DOHH2 (cell line): ENCODE measurements at regions not wholly inside any gene's neighbourhood (a gene's known extent, or its start where the extent isn't known, plus 50 kb on each side); places are given as distances from the start of the nearest gene placed in this dataset.

ENCODE experiments used
- EZH2phosphoT487 ChIP-seq: fragments of 200-600 bp; sonication (generic); IDR thresholded peaks from 2 replicates; pipeline ENCODE4 v1.6.1; 2017; ENCODE audit warnings: borderline replicate concordance, mild to moderate bottlenecking, antibody characterized with exemption, low read length, moderate library complexity, mixed read lengths
- TF ChIP-seq, protein P1 (sequence below): fragments of 200-600 bp; sonication (generic); IDR thresholded peaks from one replicate; pipeline ENCODE4 v1.5.1; 2014; ENCODE audit warnings: antibody characterized with exemption, mild to moderate bottlenecking, low read depth, low read length; ENCODE audit not compliant: poor library complexity, severe bottlenecking

- TF ChIP-seq, protein P1, sequence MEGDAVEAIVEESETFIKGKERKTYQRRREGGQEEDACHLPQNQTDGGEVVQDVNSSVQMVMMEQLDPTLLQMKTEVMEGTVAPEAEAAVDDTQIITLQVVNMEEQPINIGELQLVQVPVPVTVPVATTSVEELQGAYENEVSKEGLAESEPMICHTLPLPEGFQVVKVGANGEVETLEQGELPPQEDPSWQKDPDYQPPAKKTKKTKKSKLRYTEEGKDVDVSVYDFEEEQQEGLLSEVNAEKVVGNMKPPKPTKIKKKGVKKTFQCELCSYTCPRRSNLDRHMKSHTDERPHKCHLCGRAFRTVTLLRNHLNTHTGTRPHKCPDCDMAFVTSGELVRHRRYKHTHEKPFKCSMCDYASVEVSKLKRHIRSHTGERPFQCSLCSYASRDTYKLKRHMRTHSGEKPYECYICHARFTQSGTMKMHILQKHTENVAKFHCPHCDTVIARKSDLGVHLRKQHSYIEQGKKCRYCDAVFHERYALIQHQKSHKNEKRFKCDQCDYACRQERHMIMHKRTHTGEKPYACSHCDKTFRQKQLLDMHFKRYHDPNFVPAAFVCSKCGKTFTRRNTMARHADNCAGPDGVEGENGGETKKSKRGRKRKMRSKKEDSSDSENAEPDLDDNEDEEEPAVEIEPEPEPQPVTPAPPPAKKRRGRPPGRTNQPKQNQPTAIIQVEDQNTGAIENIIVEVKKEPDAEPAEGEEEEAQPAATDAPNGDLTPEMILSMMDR, result no peak
- TF ChIP-seq EZH2phosphoT487, result no peak
These were observed 219.5 kb upstream of the JAG1 start for GRCh38 chr20:10893321-10893720.
